HG03354 (cell line): ENCODE measurements at regions not wholly inside any gene's neighbourhood (a gene's known extent, or its start where the extent isn't known, plus 50 kb on each side); places are given as distances from the start of the nearest gene placed in this dataset.
"Not testable (repeated sequence)": the region's sequence is repeated elsewhere in the genome, so short reads cannot be mapped to it uniquely, and the experiment has no call there.

ENCODE experiments used
- ATAC-seq: cut with Tn5 transposase; IDR thresholded peaks from one replicate; pipeline ENCODE4 v1.9.1; 2021; ENCODE audit warnings: mild to moderate bottlenecking; ENCODE audit not compliant: unreplicated experiment, poor library complexity, severe bottlenecking

- ATAC-seq, result no peak
Measured at GRCh38 chr14:85125291-85125670, 404.7 kb upstream of the FLRT2 start.

GRCh38 chr14:85129921-85130320, 400.0 kb upstream of the FLRT2 start:
- no peak for ATAC-seq

- ATAC-seq, result no peak
Measured at GRCh38 chr14:85131226-85131922, 398.6 kb upstream of the FLRT2 start.

- ATAC-seq, result no peak
Measured at GRCh38 chr14:85142982-85143381, 387.0 kb upstream of the FLRT2 start.

GRCh38 chr14:85146779-85147178, 383.2 kb upstream of the FLRT2 start:
- ATAC-seq, result no peak

GRCh38 chr14:85150166-85150565, 379.8 kb upstream of the FLRT2 start:
- no peak for ATAC-seq

GRCh38 chr14:85154714-85155113, 375.2 kb upstream of the FLRT2 start:
- ATAC-seq, result no peak

GRCh38 chr14:85156319-85156718, 373.6 kb upstream of the FLRT2 start:
- no peak for ATAC-seq

GRCh38 chr14:85159726-85160125, 370.2 kb upstream of the FLRT2 start:
- no peak for ATAC-seq

GRCh38 chr14:85165094-85165493, 364.9 kb upstream of the FLRT2 start:
- ATAC-seq, result no peak

GRCh38 chr14:85169381-85169780, 360.6 kb upstream of the FLRT2 start:
- no peak for ATAC-seq

- ATAC-seq, result no peak
Measured at GRCh38 chr14:85172290-85172689, 357.7 kb upstream of the FLRT2 start.

- ATAC-seq, result no peak
Measured at GRCh38 chr14:85172889-85173477, 357.0 kb upstream of the FLRT2 start.

GRCh38 chr14:85175556-85175955, 354.4 kb upstream of the FLRT2 start:
- ATAC-seq, result no peak

- no peak for ATAC-seq
Measured at GRCh38 chr14:85178864-85179263, 351.1 kb upstream of the FLRT2 start.

GRCh38 chr14:85180876-85181275, 349.1 kb upstream of the FLRT2 start:
- no peak for ATAC-seq

GRCh38 chr14:85182282-85182681, 347.7 kb upstream of the FLRT2 start:
- ATAC-seq, result no peak

- no peak for ATAC-seq
Measured at GRCh38 chr14:85186082-85186481, 343.9 kb upstream of the FLRT2 start.

- ATAC-seq, result no peak
Measured at GRCh38 chr14:85187521-85187920, 342.4 kb upstream of the FLRT2 start.

GRCh38 chr14:85188836-85189235, 341.1 kb upstream of the FLRT2 start:
- no peak for ATAC-seq

GRCh38 chr14:85189253-85189652, 340.7 kb upstream of the FLRT2 start:
- ATAC-seq, result not testable (repeated sequence)

- no peak for ATAC-seq
Measured at GRCh38 chr14:85190251-85190650, 339.7 kb upstream of the FLRT2 start.
